Stimulated activated CD4-positive, alpha-beta T cell treated with anti-CD3 and anti-CD28 coated beads, TNF-alpha, amount 100 ng/mL, for 24 hours (primary cell): ENCODE measurements at regions not wholly inside any gene's neighbourhood (a gene's known extent, or its start where the extent isn't known, plus 50 kb on each side); places are given as distances from the start of the nearest gene placed in this dataset.
"Not testable (repeated sequence)": the region's sequence is repeated elsewhere in the genome, so short reads cannot be mapped to it uniquely, and the experiment has no call there.

Source experiments
- DNase-seq, 3 experiments: peaks; one replicate each; pipeline ENCODE4 v3.0.0-alpha.2; 2020; ENCODE audit warnings: low read depth in 3 of 3

- DNase-seq: not testable (repeated sequence)
These were observed 102.8 kb upstream of the KCNMA1 start for GRCh38 chr10:77740396-77740795.

- DNase-seq: no peak
These were observed 101.0 kb upstream of the KCNMA1 start for GRCh38 chr10:77738496-77739158.

- DNase-seq: no peak
These were observed 100.0 kb upstream of the KCNMA1 start for GRCh38 chr10:77737608-77738007.

GRCh38 chr10:77735136-77735535, 97.5 kb upstream of the KCNMA1 start:
- not testable (repeated sequence) for DNase-seq

- DNase-seq: no peak
These were observed 94.8 kb upstream of the KCNMA1 start for GRCh38 chr10:77732213-77733003.

GRCh38 chr10:77727481-77727880, 89.9 kb upstream of the KCNMA1 start:
- DNase-seq: no peak

GRCh38 chr10:77726732-77727131, 89.1 kb upstream of the KCNMA1 start:
- no peak for DNase-seq

GRCh38 chr10:77726301-77726700, 88.7 kb upstream of the KCNMA1 start:
- DNase-seq: no peak

- no peak for DNase-seq
These were observed 87.2 kb upstream of the KCNMA1 start for GRCh38 chr10:77724820-77725219.

- DNase-seq: no peak
These were observed 85.8 kb upstream of the KCNMA1 start for GRCh38 chr10:77723376-77723775.

- not testable (repeated sequence) for DNase-seq
These were observed 85.3 kb upstream of the KCNMA1 start for GRCh38 chr10:77722956-77723355.

- no peak for DNase-seq
These were observed 84.2 kb upstream of the KCNMA1 start for GRCh38 chr10:77721815-77722214.

GRCh38 chr10:77718957-77719356, 81.3 kb upstream of the KCNMA1 start:
- DNase-seq: no peak

- DNase-seq: not testable (repeated sequence)
These were observed 80.7 kb upstream of the KCNMA1 start for GRCh38 chr10:77718312-77718711.

- no peak for DNase-seq
These were observed 79.7 kb upstream of the KCNMA1 start for GRCh38 chr10:77717336-77717735.

GRCh38 chr10:77716458-77717317, 79.1 kb upstream of the KCNMA1 start:
- no peak for DNase-seq

- no peak for DNase-seq
These were observed 77.9 kb upstream of the KCNMA1 start for GRCh38 chr10:77715536-77715935.

- no peak for DNase-seq
These were observed 77.5 kb upstream of the KCNMA1 start for GRCh38 chr10:77715088-77715487.

GRCh38 chr10:77713521-77714280, 76.1 kb upstream of the KCNMA1 start:
- no peak for DNase-seq

GRCh38 chr10:77712207-77712606, 74.6 kb upstream of the KCNMA1 start:
- no peak for DNase-seq

- no peak for DNase-seq
These were observed 74.1 kb upstream of the KCNMA1 start for GRCh38 chr10:77711683-77712049.
